Fibroblast of mammary gland (primary cell): ENCODE measurements at regions not wholly inside any gene's neighbourhood (a gene's known extent, or its start where the extent isn't known, plus 50 kb on each side); places are given as distances from the start of the nearest gene placed in this dataset.

Experiments used
- DNase-seq: peaks from one replicate; pipeline ENCODE4 v3.0.0-alpha.2; 2010; ENCODE audit warnings: low read depth
- H3K4me3 ChIP-seq: 2 replicates; pipeline ENCODE4 v1.5.1; 2011; ENCODE audit warnings: low read depth, mild to moderate bottlenecking, low read length, moderate library complexity; ENCODE audit not compliant: control insufficient read depth
- TF ChIP-seq, protein P1 (sequence below): conservative IDR thresholded peaks from 2 replicates; pipeline ENCODE4 v1.5.1; 2011; ENCODE audit warnings: low read depth, low read length, inconsistent platforms; ENCODE audit not compliant: control insufficient read depth, insufficient read depth

DNA sequence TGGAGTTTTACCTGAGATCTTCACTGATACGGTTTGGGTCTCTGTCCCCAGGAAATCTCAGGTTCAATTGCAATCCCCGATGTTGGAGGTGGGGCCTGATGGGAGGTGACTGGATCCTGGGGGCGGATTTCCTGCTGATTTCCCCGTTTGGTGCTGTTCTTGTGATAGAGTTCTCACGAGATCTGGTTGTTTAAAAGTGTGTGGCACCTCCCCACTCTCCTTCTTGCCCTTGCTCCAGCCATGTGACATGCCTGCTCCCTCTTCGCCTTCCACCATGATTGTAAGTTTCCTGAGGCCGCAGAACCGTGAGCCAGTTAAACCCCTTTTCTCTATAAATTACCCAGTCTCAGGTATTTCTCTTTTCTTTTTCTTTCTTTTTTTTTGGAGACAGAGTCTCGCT is 126.4 kb upstream of the SLC45A1 start:
- H3K4me3 ChIP-seq = no peak overlapping the region
- TF ChIP-seq, protein P1, sequence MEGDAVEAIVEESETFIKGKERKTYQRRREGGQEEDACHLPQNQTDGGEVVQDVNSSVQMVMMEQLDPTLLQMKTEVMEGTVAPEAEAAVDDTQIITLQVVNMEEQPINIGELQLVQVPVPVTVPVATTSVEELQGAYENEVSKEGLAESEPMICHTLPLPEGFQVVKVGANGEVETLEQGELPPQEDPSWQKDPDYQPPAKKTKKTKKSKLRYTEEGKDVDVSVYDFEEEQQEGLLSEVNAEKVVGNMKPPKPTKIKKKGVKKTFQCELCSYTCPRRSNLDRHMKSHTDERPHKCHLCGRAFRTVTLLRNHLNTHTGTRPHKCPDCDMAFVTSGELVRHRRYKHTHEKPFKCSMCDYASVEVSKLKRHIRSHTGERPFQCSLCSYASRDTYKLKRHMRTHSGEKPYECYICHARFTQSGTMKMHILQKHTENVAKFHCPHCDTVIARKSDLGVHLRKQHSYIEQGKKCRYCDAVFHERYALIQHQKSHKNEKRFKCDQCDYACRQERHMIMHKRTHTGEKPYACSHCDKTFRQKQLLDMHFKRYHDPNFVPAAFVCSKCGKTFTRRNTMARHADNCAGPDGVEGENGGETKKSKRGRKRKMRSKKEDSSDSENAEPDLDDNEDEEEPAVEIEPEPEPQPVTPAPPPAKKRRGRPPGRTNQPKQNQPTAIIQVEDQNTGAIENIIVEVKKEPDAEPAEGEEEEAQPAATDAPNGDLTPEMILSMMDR = no peak
- DNase-seq = no peak

DNA sequence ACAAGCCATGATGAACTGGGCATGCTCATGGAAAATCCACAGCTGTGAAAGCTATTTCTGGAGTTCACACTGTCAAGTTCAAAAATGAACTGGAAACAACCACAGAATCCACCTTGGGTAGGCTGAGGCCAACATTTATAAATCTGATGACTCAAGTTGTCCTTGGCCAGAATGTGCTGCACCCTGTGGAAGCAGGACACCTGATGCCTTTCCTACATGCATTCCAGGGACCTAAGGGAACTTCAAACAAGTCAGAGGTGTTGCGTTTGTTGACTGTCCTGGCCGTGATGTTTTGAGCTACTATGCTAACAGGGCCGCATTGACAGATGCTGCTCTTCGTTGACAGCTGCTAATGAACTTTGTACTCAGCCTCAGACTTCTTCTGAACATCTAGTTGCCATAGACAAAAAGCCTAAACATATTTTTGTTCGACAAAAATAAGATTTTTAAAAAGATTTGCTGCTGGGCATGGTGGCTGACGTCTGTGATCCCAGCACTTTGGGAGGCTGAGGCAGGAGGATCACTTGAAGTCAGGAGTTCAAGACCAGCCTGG is 127.9 kb upstream of the SLC45A1 start:
- TF ChIP-seq, protein P1 = no peak
- DNase-seq = peak; percentile 42
- no peak overlapping the region for H3K4me3 ChIP-seq

GRCh38 chr1:8185400-8185799 is 132.5 kb upstream of the SLC45A1 start:
- H3K4me3 ChIP-seq = no peak overlapping the region
- no peak for DNase-seq
- TF ChIP-seq, protein P1 = no peak

- no peak for DNase-seq
- TF ChIP-seq, protein P1 = no peak
- no peak overlapping the region for H3K4me3 ChIP-seq
Measured at GRCh38 chr1:8184301-8184700, 133.6 kb upstream of the SLC45A1 start.

- TF ChIP-seq, protein P1 = no peak
- peak; percentile 22 for DNase-seq
- H3K4me3 ChIP-seq = no peak overlapping the region
Measured at GRCh38 chr1:8182034-8182761, 135.7 kb upstream of the SLC45A1 start.

DNA sequence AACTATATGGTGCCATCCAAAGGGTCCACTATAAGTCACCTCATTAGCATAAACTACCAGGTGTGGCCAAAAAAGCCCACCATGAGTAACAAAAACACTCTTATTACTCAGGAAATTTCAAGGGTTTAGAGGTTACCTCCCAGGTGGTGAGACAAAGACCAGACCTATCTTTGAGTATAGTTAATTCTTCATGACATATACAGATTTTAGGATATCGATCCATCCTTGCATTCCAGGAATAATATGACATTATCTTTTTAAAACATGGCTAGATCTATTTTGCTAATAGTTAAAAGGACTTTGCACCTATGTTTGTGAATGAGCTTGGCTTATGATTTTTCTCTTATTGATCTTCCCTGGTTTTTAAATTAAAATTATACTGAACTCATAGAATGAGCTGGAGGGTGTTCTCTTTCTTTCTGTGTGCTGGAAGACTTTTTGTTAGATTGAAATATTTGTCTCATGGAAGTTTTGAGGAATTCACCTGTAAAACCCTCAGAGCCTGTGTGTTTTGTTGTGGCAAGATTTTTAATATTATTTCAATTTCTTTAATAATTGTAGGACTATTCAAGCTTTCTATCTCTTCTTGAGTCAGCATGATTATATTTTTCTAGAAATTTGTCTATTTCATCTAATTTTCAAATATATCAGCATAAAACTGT is 138.7 kb upstream of the SLC45A1 start:
- no peak for DNase-seq
- TF ChIP-seq, protein P1 = no peak
- no peak overlapping the region for H3K4me3 ChIP-seq

DNA sequence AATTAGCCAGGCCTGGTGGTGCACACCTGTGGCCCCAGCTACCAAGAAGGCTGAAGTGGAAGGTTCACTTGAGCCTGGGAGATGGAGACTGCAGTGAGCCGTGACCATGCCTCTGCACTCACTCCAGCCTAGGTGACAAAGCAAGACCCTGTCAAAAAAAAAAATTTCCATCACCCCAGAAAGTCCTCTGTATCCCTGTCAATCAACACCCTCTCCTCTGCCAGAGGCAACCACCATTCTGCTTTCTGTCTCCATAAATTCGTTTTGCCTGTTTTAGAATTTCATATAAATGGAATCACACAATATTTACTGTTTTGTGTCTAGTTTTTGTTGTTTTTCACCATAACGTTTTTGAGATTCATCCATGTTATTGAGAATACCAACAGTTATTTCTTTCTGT is 141.6 kb upstream of the SLC45A1 start:
- no peak overlapping the region for H3K4me3 ChIP-seq
- TF ChIP-seq, protein P1 = no peak
- no peak for DNase-seq
